MM.1S (cell line): ENCODE measurements at regions not wholly inside any gene's neighbourhood (a gene's known extent, or its start where the extent isn't known, plus 50 kb on each side); places are given as distances from the start of the nearest gene placed in this dataset.
"Not testable (repeated sequence)": the region's sequence is repeated elsewhere in the genome, so short reads cannot be mapped to it uniquely, and the experiment has no call there.

Experiments used
- CTCF ChIP-seq: fragments of 300-600 bp; sonication (generic); IDR thresholded peaks from 2 replicates; pipeline ENCODE4 v1.5.1; 2016; ENCODE audit warnings: antibody characterized with exemption, low read length, mixed read lengths
- EZH2 ChIP-seq: fragments of 300-600 bp; sonication (generic); optimal IDR thresholded peaks from 2 replicates; pipeline ENCODE3; 2017; ENCODE audit warnings: low read depth, mild to moderate bottlenecking, antibody characterized with exemption, low read length, mixed read lengths

DNA sequence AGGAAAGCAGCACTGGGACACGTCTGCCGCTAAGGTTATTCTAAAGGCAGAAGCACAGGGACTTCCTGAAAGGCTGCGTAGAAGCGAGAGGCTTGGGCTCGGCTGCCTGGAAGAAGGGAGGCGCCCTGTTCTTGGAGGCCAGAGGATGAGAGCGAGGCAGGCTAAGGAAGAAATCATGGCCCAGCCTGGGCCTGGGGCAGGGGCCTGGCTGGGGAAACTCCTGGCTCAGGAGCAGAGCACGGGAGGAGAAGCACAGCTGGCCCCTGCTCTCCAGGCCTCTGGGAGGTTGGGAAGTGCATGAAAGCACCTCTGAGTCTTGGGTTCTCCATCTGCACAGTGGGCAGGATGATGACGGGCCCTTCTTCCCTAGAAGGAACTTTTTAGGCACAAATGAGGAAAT lies 66.0 kb upstream of the SFSWAP start:
- TF ChIP-seq CTCF, EZH2: not testable (repeated sequence)
